Panc1 (cell line): ENCODE measurements at regions not wholly inside any gene's neighbourhood (a gene's known extent, or its start where the extent isn't known, plus 50 kb on each side); places are given as distances from the start of the nearest gene placed in this dataset.

Experiments used
- POLR2AphosphoS5 ChIP-seq: IDR thresholded peaks from 2 replicates; pipeline ENCODE4 v1.6.1; 2012; ENCODE audit warnings: mild to moderate bottlenecking, low read depth, low read length, moderate library complexity
- REST ChIP-seq, 2 experiments: IDR thresholded peaks; 2 replicates each; pipeline ENCODE4 v1.6.1; 2011 to 2012; ENCODE audit warnings: low read depth in 2 of 2, control low read depth in 1 of 2, low read length in 1 of 2, mild to moderate bottlenecking in 1 of 2, moderate library complexity in 1 of 2; ENCODE audit not compliant: insufficient read depth in 1 of 2
- SIN3A ChIP-seq: IDR thresholded peaks from 2 replicates; pipeline ENCODE4 v1.6.1; 2012; ENCODE audit warnings: low read depth, mild to moderate bottlenecking, low read length, moderate library complexity, borderline replicate concordance; ENCODE audit not compliant: insufficient read depth
- TF ChIP-seq, protein P1 (sequence below): fragments of 450-650 bp; IDR thresholded peaks from 2 replicates; pipeline ENCODE4 v1.5.1; 2017; ENCODE audit warnings: mild to moderate bottlenecking

DNA sequence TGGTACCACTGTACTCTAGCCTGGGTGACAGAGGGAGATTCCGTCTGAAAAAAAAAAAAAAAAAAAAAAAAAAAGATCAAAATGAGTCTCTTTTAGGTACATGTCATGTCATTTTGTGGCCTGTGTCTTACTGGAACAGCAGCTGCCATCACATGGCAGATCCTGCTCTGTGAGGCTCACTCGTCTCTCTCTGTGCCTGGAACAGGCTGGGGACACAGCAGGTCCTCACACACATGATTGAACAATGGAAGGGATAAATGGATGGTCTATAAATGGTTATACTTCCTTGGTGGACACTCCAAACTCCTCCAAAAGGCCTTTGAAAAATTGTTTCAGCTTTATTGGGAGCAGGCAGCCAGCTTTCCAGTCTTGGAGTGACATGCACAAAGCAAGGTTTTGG lies 236.2 kb upstream of the COPS8 start:
- TF ChIP-seq, protein P1, sequence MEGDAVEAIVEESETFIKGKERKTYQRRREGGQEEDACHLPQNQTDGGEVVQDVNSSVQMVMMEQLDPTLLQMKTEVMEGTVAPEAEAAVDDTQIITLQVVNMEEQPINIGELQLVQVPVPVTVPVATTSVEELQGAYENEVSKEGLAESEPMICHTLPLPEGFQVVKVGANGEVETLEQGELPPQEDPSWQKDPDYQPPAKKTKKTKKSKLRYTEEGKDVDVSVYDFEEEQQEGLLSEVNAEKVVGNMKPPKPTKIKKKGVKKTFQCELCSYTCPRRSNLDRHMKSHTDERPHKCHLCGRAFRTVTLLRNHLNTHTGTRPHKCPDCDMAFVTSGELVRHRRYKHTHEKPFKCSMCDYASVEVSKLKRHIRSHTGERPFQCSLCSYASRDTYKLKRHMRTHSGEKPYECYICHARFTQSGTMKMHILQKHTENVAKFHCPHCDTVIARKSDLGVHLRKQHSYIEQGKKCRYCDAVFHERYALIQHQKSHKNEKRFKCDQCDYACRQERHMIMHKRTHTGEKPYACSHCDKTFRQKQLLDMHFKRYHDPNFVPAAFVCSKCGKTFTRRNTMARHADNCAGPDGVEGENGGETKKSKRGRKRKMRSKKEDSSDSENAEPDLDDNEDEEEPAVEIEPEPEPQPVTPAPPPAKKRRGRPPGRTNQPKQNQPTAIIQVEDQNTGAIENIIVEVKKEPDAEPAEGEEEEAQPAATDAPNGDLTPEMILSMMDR: no peak
- TF ChIP-seq REST (IDR thresholded peaks at IDR 0.05; ENCODE audit: insufficient read depth in 1 of 2, low read depth in 2 of 2, low read length in 1 of 2) (no peak), POLR2AphosphoS5 (no peak), SIN3A (no peak)
